Nephron progenitor cell (in vitro differentiated cells): ENCODE measurements at regions not wholly inside any gene's neighbourhood (a gene's known extent, or its start where the extent isn't known, plus 50 kb on each side); places are given as distances from the start of the nearest gene placed in this dataset.
"Not testable (repeated sequence)": the region's sequence is repeated elsewhere in the genome, so short reads cannot be mapped to it uniquely, and the experiment has no call there.

Source experiments
- DNase-seq: peaks from one replicate; pipeline ENCODE4 v3.0.0; 2021
- H3K27ac Mint-ChIP-seq: 2 replicates; pipeline ENCODE4 v1.8.0; 2021; ENCODE audit warnings: mild to moderate bottlenecking, moderate library complexity, mixed read lengths
- H3K27me3 Mint-ChIP-seq: 2 replicates; pipeline ENCODE4 v1.8.0; 2021; ENCODE audit warnings: mild to moderate bottlenecking, low read depth, mixed read lengths; ENCODE audit not compliant: poor library complexity
- H3K36me3 Mint-ChIP-seq: 2 replicates; pipeline ENCODE4 v1.8.0; 2021; ENCODE audit warnings: low read depth, mixed read lengths
- H3K4me1 Mint-ChIP-seq: 2 replicates; pipeline ENCODE4 v1.8.0; 2021; ENCODE audit warnings: mixed read lengths
- H3K4me3 Mint-ChIP-seq: 2 replicates; pipeline ENCODE4 v1.8.0; 2021; ENCODE audit warnings: mild to moderate bottlenecking, moderate library complexity, mixed read lengths
- H3K9me3 Mint-ChIP-seq: 2 replicates; pipeline ENCODE4 v1.8.0; 2021; ENCODE audit warnings: mild to moderate bottlenecking, moderate library complexity, mixed read lengths
- TF ChIP-seq, protein P1 (sequence below): fragments of 200-600 bp; sonication (generic); IDR thresholded peaks from 2 replicates; pipeline ENCODE4 v1.5.0; 2021; ENCODE audit warnings: antibody characterized with exemption

DNA sequence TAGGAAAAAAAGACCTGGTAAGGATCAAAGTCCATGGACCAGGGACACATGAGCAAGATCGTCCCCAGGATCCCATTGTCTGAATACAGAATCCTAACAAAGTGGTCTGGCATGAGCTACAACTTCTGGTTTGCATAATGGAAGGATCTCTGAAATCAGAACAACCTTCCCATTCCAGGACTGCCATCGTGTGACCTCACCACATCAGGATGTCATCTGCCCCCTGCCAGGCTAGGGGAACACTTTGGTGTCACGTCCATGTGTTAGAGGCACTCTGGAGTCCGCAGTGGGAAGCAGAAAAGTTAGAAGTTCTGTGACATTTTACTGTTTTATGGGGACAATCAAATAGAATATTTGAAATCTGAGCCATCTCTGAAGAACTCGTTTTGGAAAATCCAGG lies 160.7 kb downstream of the RGS9 start:
- no peak for DNase-seq
- TF ChIP-seq, protein P1, sequence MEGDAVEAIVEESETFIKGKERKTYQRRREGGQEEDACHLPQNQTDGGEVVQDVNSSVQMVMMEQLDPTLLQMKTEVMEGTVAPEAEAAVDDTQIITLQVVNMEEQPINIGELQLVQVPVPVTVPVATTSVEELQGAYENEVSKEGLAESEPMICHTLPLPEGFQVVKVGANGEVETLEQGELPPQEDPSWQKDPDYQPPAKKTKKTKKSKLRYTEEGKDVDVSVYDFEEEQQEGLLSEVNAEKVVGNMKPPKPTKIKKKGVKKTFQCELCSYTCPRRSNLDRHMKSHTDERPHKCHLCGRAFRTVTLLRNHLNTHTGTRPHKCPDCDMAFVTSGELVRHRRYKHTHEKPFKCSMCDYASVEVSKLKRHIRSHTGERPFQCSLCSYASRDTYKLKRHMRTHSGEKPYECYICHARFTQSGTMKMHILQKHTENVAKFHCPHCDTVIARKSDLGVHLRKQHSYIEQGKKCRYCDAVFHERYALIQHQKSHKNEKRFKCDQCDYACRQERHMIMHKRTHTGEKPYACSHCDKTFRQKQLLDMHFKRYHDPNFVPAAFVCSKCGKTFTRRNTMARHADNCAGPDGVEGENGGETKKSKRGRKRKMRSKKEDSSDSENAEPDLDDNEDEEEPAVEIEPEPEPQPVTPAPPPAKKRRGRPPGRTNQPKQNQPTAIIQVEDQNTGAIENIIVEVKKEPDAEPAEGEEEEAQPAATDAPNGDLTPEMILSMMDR, result no peak

DNA sequence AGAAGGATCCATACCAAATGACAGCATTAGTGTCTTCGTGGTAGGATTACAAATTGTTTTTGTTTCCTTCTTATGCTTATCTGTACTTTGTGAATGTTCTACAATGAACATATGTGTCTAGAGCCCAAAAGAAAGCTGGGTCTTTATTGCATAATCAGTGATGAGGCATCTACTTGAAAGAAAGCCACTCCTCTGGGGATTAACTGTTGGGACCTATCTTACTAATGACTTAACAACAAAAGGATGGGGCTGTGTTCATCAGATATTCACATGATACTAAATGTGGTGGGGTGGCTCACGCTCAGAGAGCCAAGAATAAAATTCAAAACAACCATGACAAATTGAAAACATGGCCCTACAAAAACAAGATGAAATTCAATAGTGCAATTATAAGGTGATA lies 160.2 kb downstream of the RGS9 start:
- Mint-ChIP-seq H3K9me3 (peaks cover 20% of the 10 kb centered on the region), H3K36me3 (no peaks in the 10 kb centered on the region), H3K27ac (no peak overlapping the region), H3K27me3 (peaks cover 2% of the 10 kb centered on the region), H3K4me1 (peaks cover 26% of the 10 kb centered on the region), H3K4me3 (no peak overlapping the region)
- TF ChIP-seq, protein P1, result no peak
- no peak for DNase-seq

More for the DNA sequence above, 160.7 kb downstream of the RGS9 start:
- Mint-ChIP-seq H3K36me3 (no peaks in the 10 kb centered on the region), H3K27me3 (peaks cover 2% of the 10 kb centered on the region), H3K4me3 (no peak overlapping the region), H3K4me1 (peaks cover 26% of the 10 kb centered on the region), H3K9me3 (peaks cover 26% of the 10 kb centered on the region), H3K27ac (peak overlapping the region; percentile 46)

DNA sequence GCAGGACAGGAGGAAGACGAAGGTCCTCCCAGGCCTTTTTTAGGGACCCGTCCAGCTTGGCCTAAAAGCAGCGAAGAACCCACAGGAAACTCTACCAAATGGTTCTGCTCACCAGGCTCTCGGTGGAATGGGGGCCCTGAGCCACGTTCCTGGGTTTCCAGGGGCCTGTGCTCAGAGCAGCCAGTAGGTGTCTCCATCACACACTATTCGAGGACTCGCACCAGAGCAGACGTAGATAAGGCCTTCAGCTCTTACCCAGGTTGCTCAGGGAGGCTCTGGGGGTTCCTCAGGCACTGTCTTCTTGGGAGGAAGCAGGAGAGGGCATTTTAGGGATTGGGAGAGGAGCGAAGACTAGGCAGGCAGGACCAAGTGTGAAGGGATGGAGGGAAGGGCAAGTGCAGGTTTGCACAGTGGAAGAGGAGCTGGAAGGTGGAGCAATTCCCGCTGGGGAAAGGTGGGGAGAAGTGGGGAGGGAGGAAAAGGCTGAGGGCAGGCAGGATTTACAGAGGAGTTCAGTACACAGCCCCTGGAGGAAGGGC lies 157.1 kb downstream of the RGS9 start:
- Mint-ChIP-seq H3K36me3 (no peaks in the 10 kb centered on the region), H3K27ac (no peak overlapping the region), H3K4me3 (peak overlapping the region; percentile 42), H3K9me3 (peaks cover 8% of the 10 kb centered on the region), H3K4me1 (peaks cover 26% of the 10 kb centered on the region), H3K27me3 (peaks cover 8% of the 10 kb centered on the region)
- TF ChIP-seq, protein P1, result peak; percentile 76
- peak; percentile 69 for DNase-seq

DNA sequence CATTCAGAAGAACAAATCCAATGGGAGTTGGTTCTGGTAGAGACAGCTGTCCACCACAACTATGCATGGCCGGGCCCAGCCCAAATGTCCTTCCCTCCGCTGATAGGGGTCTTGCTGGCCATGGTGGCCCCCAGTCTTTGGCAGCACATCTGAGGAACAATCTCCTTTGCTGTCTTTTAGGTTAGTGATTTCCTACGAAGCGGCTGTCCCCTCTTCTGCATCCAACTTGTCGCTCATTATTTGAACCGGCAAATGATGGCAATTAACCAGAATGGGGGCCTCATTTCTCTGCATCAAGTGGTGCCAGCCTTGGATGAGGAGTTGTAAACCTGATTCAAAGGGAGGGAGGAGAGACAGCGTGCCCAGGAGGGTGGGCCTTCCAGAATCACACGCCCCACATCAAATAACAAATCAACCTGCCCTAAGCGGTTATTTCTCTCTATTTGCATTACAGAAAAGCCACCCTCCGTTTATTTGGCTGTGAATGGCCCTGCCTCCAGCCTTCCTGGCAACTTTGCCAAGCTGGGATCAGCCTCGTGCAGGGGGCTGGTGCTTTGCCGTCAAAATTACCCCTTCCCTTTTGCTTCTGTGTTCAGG lies 156.5 kb downstream of the RGS9 start:
- peaks cover 11% of the 10 kb centered on the region for H3K27me3 Mint-ChIP-seq
- no peak for DNase-seq
- H3K4me3 Mint-ChIP-seq, result peak overlapping the region; percentile 42
- no peak overlapping the region for H3K27ac Mint-ChIP-seq
- TF ChIP-seq, protein P1, result no peak
- no peaks in the 10 kb centered on the region for H3K36me3 Mint-ChIP-seq
- peaks cover 6% of the 10 kb centered on the region for H3K9me3 Mint-ChIP-seq
- peaks cover 26% of the 10 kb centered on the region for H3K4me1 Mint-ChIP-seq

DNA sequence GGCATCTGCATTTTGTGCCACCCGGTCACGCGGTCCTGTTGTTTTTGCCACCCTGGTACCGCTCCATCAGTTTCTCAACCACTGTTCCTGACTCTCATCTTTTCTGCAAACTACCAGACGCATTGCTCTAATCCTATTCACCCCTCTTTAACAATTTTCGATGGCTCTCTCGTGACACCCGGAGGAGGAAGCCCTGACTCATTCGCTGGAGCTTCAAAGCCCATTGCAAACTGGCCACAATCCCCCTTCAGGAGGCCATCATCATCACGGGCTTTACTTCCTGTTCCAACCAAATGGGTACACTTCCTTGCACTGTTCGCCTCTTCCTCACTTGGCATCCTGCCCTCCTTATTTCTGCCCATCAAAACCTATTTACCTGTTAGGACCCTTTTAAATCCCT lies 155.3 kb downstream of the RGS9 start:
- H3K9me3 Mint-ChIP-seq, result peaks cover 10% of the 10 kb centered on the region
- no peak overlapping the region for H3K4me3 Mint-ChIP-seq
- peaks cover 13% of the 10 kb centered on the region for H3K4me1 Mint-ChIP-seq
- TF ChIP-seq, protein P1, result no peak
- DNase-seq, result no peak
- no peaks in the 10 kb centered on the region for H3K36me3 Mint-ChIP-seq
- no peak overlapping the region for H3K27ac Mint-ChIP-seq
- H3K27me3 Mint-ChIP-seq, result peaks cover 16% of the 10 kb centered on the region

DNA sequence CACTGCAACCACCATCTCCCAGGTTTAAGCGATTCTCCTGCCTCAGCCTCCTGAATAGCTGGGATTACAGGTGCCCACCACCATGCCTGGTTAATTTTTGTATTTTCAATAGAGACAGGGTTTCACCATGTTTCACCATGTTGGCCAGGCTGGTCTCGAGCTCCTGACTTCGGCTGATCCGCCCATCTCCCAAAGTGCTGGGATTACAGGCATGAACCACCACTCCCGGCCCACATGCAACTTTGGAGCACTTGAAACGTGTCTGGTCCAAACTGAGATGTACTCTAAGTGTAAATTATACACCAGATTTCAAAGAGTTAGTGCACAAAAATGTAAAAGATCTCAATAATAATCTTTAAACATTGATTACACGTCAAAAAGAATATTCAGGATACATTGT lies 154.1 kb downstream of the RGS9 start:
- not testable (repeated sequence) for H3K4me3 Mint-ChIP-seq, H3K27ac Mint-ChIP-seq, DNase-seq, H3K36me3 Mint-ChIP-seq, H3K9me3 Mint-ChIP-seq
- Mint-ChIP-seq H3K27me3 (peaks cover 19% of the 10 kb centered on the region), H3K4me1 (peaks cover 11% of the 10 kb centered on the region)
